PFSK-1 (cell line): ENCODE measurements at regions not wholly inside any gene's neighbourhood (a gene's known extent, or its start where the extent isn't known, plus 50 kb on each side); places are given as distances from the start of the nearest gene placed in this dataset.

ENCODE experiments used
- FOXP2 ChIP-seq: optimal IDR thresholded peaks from 2 replicates; pipeline ENCODE3; 2011; ENCODE audit warnings: borderline replicate concordance, control low read depth, inconsistent platforms; ENCODE audit not compliant: insufficient read depth; ENCODE audit errors: extremely low read length, extremely low read depth
- POLR2AphosphoS5 ChIP-seq: IDR thresholded peaks from 2 replicates; pipeline ENCODE4 v1.6.1; 2012; ENCODE audit warnings: low read depth, mild to moderate bottlenecking, control low read depth, low read length, moderate library complexity
- SIN3A ChIP-seq: IDR thresholded peaks from 2 replicates; pipeline ENCODE4 v1.6.1; 2012; ENCODE audit warnings: mild to moderate bottlenecking, low read length, moderate library complexity, borderline replicate concordance; ENCODE audit not compliant: insufficient read depth
- TAF1 ChIP-seq: IDR thresholded peaks from 2 replicates; pipeline ENCODE4 v1.6.1; 2012; ENCODE audit warnings: low read length, control low read depth, borderline replicate concordance; ENCODE audit not compliant: insufficient read depth
- TF ChIP-seq, protein P1 (sequence below), 2 experiments: IDR thresholded peaks; 2 replicates each; pipeline versions ENCODE4 v1.6.1 to v1.8.0; 2011 to 2012; ENCODE audit warnings: low read depth in 2 of 2, low read length in 2 of 2, control low read depth in 1 of 2, inconsistent platforms in 1 of 2, mild to moderate bottlenecking in 1 of 2, moderate library complexity in 1 of 2; ENCODE audit not compliant: insufficient read depth in 1 of 2

DNA sequence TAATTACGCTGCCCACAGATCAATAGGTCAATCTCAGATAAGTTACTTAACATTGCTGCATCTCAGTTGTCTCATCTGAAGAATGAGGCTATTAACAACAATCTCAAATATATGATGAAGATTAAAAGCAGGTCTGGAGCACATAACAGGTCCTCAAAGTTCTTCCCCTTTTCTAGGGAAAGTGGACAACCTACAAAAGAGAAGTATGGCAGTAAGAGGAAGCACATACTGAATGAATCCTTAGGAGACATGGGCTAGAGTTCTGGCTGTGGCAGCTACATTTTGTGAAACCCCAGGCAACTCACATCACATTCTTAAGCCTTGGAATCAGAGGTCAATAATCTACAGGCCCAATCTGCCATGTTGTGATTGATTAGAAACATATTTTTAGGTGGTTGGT, 180.6 kb downstream of the PCTP start:
- TF ChIP-seq POLR2AphosphoS5 (no peak), SIN3A (no peak), TAF1 (no peak), FOXP2 (no peak)
- TF ChIP-seq, protein P1, sequence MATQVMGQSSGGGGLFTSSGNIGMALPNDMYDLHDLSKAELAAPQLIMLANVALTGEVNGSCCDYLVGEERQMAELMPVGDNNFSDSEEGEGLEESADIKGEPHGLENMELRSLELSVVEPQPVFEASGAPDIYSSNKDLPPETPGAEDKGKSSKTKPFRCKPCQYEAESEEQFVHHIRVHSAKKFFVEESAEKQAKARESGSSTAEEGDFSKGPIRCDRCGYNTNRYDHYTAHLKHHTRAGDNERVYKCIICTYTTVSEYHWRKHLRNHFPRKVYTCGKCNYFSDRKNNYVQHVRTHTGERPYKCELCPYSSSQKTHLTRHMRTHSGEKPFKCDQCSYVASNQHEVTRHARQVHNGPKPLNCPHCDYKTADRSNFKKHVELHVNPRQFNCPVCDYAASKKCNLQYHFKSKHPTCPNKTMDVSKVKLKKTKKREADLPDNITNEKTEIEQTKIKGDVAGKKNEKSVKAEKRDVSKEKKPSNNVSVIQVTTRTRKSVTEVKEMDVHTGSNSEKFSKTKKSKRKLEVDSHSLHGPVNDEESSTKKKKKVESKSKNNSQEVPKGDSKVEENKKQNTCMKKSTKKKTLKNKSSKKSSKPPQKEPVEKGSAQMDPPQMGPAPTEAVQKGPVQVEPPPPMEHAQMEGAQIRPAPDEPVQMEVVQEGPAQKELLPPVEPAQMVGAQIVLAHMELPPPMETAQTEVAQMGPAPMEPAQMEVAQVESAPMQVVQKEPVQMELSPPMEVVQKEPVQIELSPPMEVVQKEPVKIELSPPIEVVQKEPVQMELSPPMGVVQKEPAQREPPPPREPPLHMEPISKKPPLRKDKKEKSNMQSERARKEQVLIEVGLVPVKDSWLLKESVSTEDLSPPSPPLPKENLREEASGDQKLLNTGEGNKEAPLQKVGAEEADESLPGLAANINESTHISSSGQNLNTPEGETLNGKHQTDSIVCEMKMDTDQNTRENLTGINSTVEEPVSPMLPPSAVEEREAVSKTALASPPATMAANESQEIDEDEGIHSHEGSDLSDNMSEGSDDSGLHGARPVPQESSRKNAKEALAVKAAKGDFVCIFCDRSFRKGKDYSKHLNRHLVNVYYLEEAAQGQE (IDR thresholded peaks at IDR 0.05; ENCODE audit: insufficient read depth in 1 of 2, low read depth in 2 of 2, low read length in 2 of 2): no peak
